SK-MEL-5 (cell line): ENCODE measurements at regions not wholly inside any gene's neighbourhood (a gene's known extent, or its start where the extent isn't known, plus 50 kb on each side); places are given as distances from the start of the nearest gene placed in this dataset.

Source experiments
- DNase-seq: peaks from one replicate; pipeline ENCODE4 v3.0.0-alpha.2; 2016; ENCODE audit warnings: low read depth, low spot score
- in situ Hi-C: cut with HindIII; loops from 2 replicates; pipeline ENCODE4 v1.10.0; 2016; ENCODE audit warnings: low sequenced_read_pairs, high pct_unique_total_duplicates, low pct_unique_long_range_greater_than_20kb

GRCh38 chr9:80185112-80185738 is 613.5 kb downstream of the TLE4 start:
- in situ Hi-C loops = no loop called here
- DNase-seq = no peak

- in situ Hi-C loops = no loop called here
- DNase-seq = no peak
Observed at GRCh38 chr9:80177949-80178480, 606.2 kb downstream of the TLE4 start.

GRCh38 chr9:80175286-80176150 is 603.8 kb downstream of the TLE4 start:
- in situ Hi-C loops = no loop called here
- peak; percentile 52 for DNase-seq

GRCh38 chr9:80163889-80164288 is 592.1 kb downstream of the TLE4 start:
- DNase-seq = no peak
- in situ Hi-C loops = no loop called here

GRCh38 chr9:80158554-80159170 is 586.9 kb downstream of the TLE4 start:
- no peak for DNase-seq
- in situ Hi-C loops = no loop called here

GRCh38 chr9:80158131-80158530 is 586.4 kb downstream of the TLE4 start:
- DNase-seq = no peak
- in situ Hi-C loops = no loop called here

- no peak for DNase-seq
- in situ Hi-C loops = no loop called here
Observed at GRCh38 chr9:80157561-80157983, 585.8 kb downstream of the TLE4 start.

- DNase-seq = no peak
- in situ Hi-C loops = no loop called here
Observed at GRCh38 chr9:80156756-80157472, 585.1 kb downstream of the TLE4 start.

GRCh38 chr9:80156262-80156661 is 584.5 kb downstream of the TLE4 start:
- no peak for DNase-seq
- in situ Hi-C loops = no loop called here

- in situ Hi-C loops = no loop called here
Observed at GRCh38 chr9:80147866-80148265, 576.1 kb downstream of the TLE4 start.

GRCh38 chr9:80146466-80146865 is 574.7 kb downstream of the TLE4 start:
- peak; percentile 3 for DNase-seq
- in situ Hi-C loops = no loop called here

More at GRCh38 chr9:80147866-80148265, 576.1 kb downstream of the TLE4 start:
- no peak for DNase-seq

- DNase-seq = no peak
- in situ Hi-C loops = no loop called here
Observed at GRCh38 chr9:80144856-80145255, 573.1 kb downstream of the TLE4 start.

- DNase-seq = no peak
- in situ Hi-C loops = no loop called here
Observed at GRCh38 chr9:80144406-80144805, 572.6 kb downstream of the TLE4 start.

GRCh38 chr9:80143899-80144298 is 572.1 kb downstream of the TLE4 start:
- no peak for DNase-seq
- in situ Hi-C loops = no loop called here

- in situ Hi-C loops = no loop called here
- no peak for DNase-seq
Observed at GRCh38 chr9:80134487-80134886, 562.7 kb downstream of the TLE4 start.

GRCh38 chr9:80131627-80132026 is 559.9 kb downstream of the TLE4 start:
- in situ Hi-C loops = no loop called here
- no peak for DNase-seq

- DNase-seq = no peak
- in situ Hi-C loops = no loop called here
Observed at GRCh38 chr9:80127920-80128319, 556.2 kb downstream of the TLE4 start.

- in situ Hi-C loops = no loop called here
- no peak for DNase-seq
Observed at GRCh38 chr9:80125731-80126264, 554.0 kb downstream of the TLE4 start.
